Fibroblast of lung (primary cell): ENCODE measurements at regions not wholly inside any gene's neighbourhood (a gene's known extent, or its start where the extent isn't known, plus 50 kb on each side); places are given as distances from the start of the nearest gene placed in this dataset.

ENCODE experiments used
- DNase-seq, 2 donors: peaks; one replicate each; pipeline versions ENCODE4 v3.0.0 to v3.0.0-alpha.2; 2010; ENCODE audit warnings: low read depth in 2 of 2
- H2AFZ ChIP-seq: 2 replicates; pipeline ENCODE4 v1.5.1; 2012; ENCODE audit warnings: low read length, control low read depth, inconsistent platforms
- H3K27ac ChIP-seq: 2 replicates; pipeline ENCODE4 v1.5.1; 2011; ENCODE audit warnings: low read length, control low read depth; ENCODE audit not compliant: insufficient read depth
- H3K27me3 ChIP-seq: 2 replicates; pipeline ENCODE4 v1.5.1; 2011; ENCODE audit warnings: mild to moderate bottlenecking, low read length; ENCODE audit not compliant: control insufficient read depth, insufficient read depth
- H3K36me3 ChIP-seq: 2 replicates; pipeline ENCODE4 v1.5.1; 2011; ENCODE audit warnings: low read length; ENCODE audit not compliant: control insufficient read depth, insufficient read depth
- H3K4me1 ChIP-seq: 2 replicates; pipeline ENCODE4 v1.5.1; 2011; ENCODE audit warnings: low read length; ENCODE audit not compliant: control insufficient read depth, insufficient read depth; ENCODE audit errors: extremely low read depth
- H3K4me2 ChIP-seq: 2 replicates; pipeline ENCODE4 v1.5.1; 2011; ENCODE audit warnings: low read length, control low read depth; ENCODE audit not compliant: insufficient read depth; ENCODE audit errors: extremely low read depth
- H3K4me3 ChIP-seq, 4 experiments: fragments of 200-600 bp in 1 of 4; sonication (generic) in 1 of 4; replicated peaks in 1 of 4; 2 replicates each; pipeline ENCODE4 v1.5.1; 2011 to 2016; ENCODE audit warnings: low read length in 4 of 4, low read depth in 3 of 4, mild to moderate bottlenecking in 3 of 4, control low read depth in 2 of 4, inconsistent platforms in 1 of 4, mixed read lengths in 1 of 4; ENCODE audit not compliant: insufficient read depth in 1 of 4; ENCODE audit errors: control extremely low read depth in 1 of 4
- H3K79me2 ChIP-seq: 2 replicates; pipeline ENCODE4 v1.5.1; 2012; ENCODE audit warnings: mild to moderate bottlenecking, low read length, inconsistent platforms; ENCODE audit not compliant: control insufficient read depth, insufficient read depth
- H3K9ac ChIP-seq: 2 replicates; pipeline ENCODE4 v1.5.1; 2011; ENCODE audit warnings: mild to moderate bottlenecking, low read length, control low read depth; ENCODE audit not compliant: insufficient read depth
- H3K9me3 ChIP-seq: 2 replicates; pipeline ENCODE4 v1.5.1; 2012; ENCODE audit warnings: low read depth, low read length; ENCODE audit not compliant: control insufficient read depth, insufficient read depth
- H4K20me1 ChIP-seq: 2 replicates; pipeline ENCODE4 v1.5.1; 2011; ENCODE audit warnings: low read length; ENCODE audit not compliant: control insufficient read depth, insufficient read depth; ENCODE audit errors: extremely low read depth
- CTCF ChIP-seq, 2 donors: IDR thresholded peaks in 1 of 2; conservative IDR thresholded peaks in 1 of 2; 1 replicate in 1 of 2; 2 replicates in 1 of 2; pipeline ENCODE4 v1.5.1; 2011 to 2012; ENCODE audit warnings: low read length in 2 of 2, control low read depth in 1 of 2, inconsistent platforms in 1 of 2, low read depth in 1 of 2, mild to moderate bottlenecking in 1 of 2
- EZH2 ChIP-seq: IDR thresholded peaks from 2 replicates; pipeline ENCODE4 v1.5.1; 2012; ENCODE audit warnings: low read length, control low read depth, mild to moderate bottlenecking; ENCODE audit errors: missing control alignments

DNA sequence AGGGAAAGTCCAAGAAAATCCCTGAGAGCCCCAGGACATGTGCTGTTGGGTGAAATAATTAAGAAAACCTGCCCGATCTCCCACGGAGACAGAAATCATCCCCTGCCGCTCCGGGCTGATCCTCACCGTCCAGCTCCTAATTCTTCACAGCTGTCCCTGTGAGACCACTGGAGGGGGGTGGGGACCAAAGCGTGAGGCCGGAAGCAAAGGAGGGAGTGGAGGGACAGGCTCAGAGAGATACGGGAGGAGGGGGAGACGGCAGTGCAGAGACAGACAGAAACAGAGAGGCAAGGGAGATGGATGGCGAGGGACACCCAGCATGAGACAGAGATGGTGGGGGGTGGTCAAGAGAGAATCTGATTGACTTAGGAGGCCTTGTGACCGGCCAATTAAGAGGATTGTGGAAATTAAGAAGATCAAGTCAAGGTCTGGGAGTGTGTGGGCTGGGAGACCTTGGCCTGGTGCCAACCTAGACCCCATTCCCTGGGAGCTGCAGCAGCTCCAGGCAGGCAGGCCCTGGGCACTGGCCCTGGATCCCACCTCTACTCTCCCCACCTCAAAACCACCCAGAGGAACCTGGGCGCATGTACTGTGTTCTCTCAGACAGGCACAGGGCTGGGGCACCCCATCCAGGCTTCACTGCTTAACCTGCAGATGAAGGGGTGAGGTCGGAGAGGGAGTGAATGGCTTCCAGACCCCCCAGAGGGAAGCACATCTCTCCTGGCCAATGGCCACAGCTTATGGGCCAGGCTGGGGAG lies 113.2 kb upstream of the ALDH1A3 start:
- no peak overlapping the region for H3K4me2 ChIP-seq
- no peaks in the 10 kb centered on the region for H3K79me2 ChIP-seq
- H4K20me1 ChIP-seq, result no peaks in the 10 kb centered on the region
- H3K4me1 ChIP-seq, result no peaks in the 10 kb centered on the region
- H3K9ac ChIP-seq, result no peak overlapping the region
- no peaks in the 10 kb centered on the region for H3K36me3 ChIP-seq
- H3K27me3 ChIP-seq, result no peaks in the 10 kb centered on the region
- H2AFZ ChIP-seq, result no peak overlapping the region
- no peak overlapping the region for H3K27ac ChIP-seq
- H3K9me3 ChIP-seq, result no peaks in the 10 kb centered on the region
- TF ChIP-seq CTCF (conservative IDR thresholded peaks at IDR 0.05 in 1 of 2, IDR thresholded peaks at IDR 0.05 in 1 of 2; ENCODE audit: low read depth in 1 of 2, low read length in 2 of 2), result no peak
- no peak for TF ChIP-seq EZH2
- no peak overlapping the region for H3K4me3 ChIP-seq
- no peak for DNase-seq

DNA sequence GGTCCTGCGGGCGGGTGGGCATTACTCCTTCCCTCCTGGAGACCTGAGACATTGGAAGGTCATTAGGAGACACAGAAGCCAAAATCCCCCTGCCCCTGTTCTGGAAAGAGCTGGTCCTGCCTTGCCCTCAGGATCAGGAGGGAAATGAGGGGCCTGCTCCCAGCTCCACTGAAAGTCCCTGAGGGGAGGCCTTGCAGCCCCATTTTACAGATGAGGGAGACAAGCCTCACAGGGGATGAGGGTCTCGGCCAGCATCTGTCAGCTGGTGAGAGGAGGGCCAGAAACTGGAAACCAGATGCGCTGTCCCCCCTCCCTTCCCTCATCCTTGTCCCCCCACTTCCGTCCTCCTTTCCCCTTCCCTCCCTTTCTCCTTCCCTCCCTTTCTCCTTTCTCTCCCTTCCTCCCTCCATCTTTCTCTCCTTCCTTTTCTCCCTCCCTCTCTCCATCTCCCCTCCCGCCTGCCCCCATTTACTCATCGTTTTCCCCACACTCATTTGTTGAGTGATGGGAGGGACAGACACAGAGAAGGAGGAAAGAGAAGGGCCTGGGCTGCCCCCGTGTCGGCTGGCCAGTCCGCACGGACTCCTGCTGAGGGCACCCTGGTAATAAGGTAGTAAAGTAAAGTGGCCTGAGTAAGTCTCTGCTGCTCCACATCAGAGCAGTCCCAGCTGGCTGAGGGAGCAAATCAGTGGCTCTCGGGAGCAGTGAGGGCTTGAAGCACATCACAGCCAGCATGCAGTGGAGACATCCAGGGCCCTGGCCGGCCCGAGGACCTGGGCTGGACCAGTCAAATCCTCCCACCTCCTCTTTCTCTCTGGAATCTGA lies 112.4 kb upstream of the ALDH1A3 start:
- no peaks in the 10 kb centered on the region for H3K27me3 ChIP-seq
- TF ChIP-seq CTCF (conservative IDR thresholded peaks at IDR 0.05 in 1 of 2, IDR thresholded peaks at IDR 0.05 in 1 of 2; ENCODE audit: low read depth in 1 of 2, low read length in 2 of 2) (no peak), EZH2 (no peak)
- no peak overlapping the region for H2AFZ ChIP-seq
- H3K79me2 ChIP-seq, result no peaks in the 10 kb centered on the region
- no peak overlapping the region for H3K27ac ChIP-seq
- H3K4me3 ChIP-seq, result no peak overlapping the region
- no peak overlapping the region for H3K9ac ChIP-seq
- no peaks in the 10 kb centered on the region for H4K20me1 ChIP-seq
- H3K4me2 ChIP-seq, result no peak overlapping the region
- no peaks in the 10 kb centered on the region for H3K9me3 ChIP-seq
- H3K4me1 ChIP-seq, result no peaks in the 10 kb centered on the region
- no peak for DNase-seq
- no peaks in the 10 kb centered on the region for H3K36me3 ChIP-seq

- TF ChIP-seq CTCF (conservative IDR thresholded peaks at IDR 0.05 in 1 of 2, IDR thresholded peaks at IDR 0.05 in 1 of 2; ENCODE audit: low read depth in 1 of 2, low read length in 2 of 2) (no peak), EZH2 (no peak)
- no peak overlapping the region for H3K4me3 ChIP-seq
- H2AFZ ChIP-seq, result no peak overlapping the region
- no peak overlapping the region for H3K27ac ChIP-seq
- no peaks in the 10 kb centered on the region for H3K27me3 ChIP-seq
- no peak for DNase-seq
- H3K9me3 ChIP-seq, result no peaks in the 10 kb centered on the region
- no peaks in the 10 kb centered on the region for H3K4me1 ChIP-seq
- H3K79me2 ChIP-seq, result no peaks in the 10 kb centered on the region
- H3K9ac ChIP-seq, result no peak overlapping the region
- H4K20me1 ChIP-seq, result no peaks in the 10 kb centered on the region
- H3K4me2 ChIP-seq, result no peak overlapping the region
- H3K36me3 ChIP-seq, result no peaks in the 10 kb centered on the region
Observed at GRCh38 chr15:100768501-100768931, 111.1 kb upstream of the ALDH1A3 start.
